ENCODE measurements at regions not wholly inside any gene's neighbourhood (a gene's known extent, or its start where the extent isn't known, plus 50 kb on each side); places are given as distances from the start of the nearest gene placed in this dataset.

DNA sequence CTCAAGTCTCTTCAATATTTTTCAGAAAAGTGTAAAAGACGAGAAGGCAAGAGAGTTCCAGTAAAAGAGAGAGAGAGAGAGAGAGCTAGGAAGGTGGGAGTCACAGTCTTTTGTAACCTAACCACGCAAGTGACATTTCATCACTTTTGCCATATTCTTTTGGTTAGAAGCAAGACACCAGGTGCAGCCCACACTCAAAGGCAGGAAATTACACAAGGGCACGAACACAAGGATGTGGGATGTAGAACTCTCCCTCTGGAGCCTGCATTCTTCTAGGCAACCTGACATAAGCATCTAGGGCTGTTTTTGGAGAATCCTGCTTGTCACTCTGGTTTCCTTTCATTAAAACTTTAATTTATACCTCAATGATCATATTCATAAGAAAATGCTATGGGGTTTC lies 1213.1 kb downstream of the DNAJB9 start:
- DNase-seq = no peak
- Mint-ChIP-seq H3K9me3 (no peaks in the 10 kb centered on the region), H3K27me3 (no peaks in the 10 kb centered on the region), H3K4me1 (no peaks in the 10 kb centered on the region), H3K4me3 (no peak overlapping the region), H3K27ac (no peak overlapping the region), H3K36me3 (ENCODE audit: low read depth) (no peaks in the 10 kb centered on the region)
- intact Hi-C loops (cut with micrococcal nuclease) = no loop called here

DNA sequence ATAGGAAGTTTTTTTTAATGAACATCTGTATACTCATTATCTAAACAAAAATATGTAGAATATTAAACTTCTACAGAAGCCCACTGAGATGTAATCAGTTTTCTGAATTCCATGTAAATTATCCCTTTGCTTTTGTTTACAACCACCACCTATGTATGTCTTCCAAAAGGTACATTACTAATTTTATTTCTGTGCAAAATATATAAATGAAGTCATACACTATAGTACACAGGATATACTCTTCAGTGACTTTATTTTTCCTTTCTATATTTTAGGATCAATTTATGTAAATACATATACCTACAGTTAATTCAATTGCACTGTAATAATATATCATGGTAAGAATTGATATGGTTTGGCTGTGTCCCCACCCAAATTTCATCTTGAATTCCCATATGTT lies 1236.9 kb downstream of the DNAJB9 start:
- DNase-seq = no peak
- H3K4me1 Mint-ChIP-seq = no peaks in the 10 kb centered on the region
- no peaks in the 10 kb centered on the region for H3K36me3 Mint-ChIP-seq (ENCODE audit: low read depth)
- H3K27ac Mint-ChIP-seq = no peak overlapping the region
- H3K9me3 Mint-ChIP-seq = peaks cover 5% of the 10 kb centered on the region
- intact Hi-C loops (cut with micrococcal nuclease) = no loop called here
- H3K4me3 Mint-ChIP-seq = no peak overlapping the region
- no peaks in the 10 kb centered on the region for H3K27me3 Mint-ChIP-seq

DNA sequence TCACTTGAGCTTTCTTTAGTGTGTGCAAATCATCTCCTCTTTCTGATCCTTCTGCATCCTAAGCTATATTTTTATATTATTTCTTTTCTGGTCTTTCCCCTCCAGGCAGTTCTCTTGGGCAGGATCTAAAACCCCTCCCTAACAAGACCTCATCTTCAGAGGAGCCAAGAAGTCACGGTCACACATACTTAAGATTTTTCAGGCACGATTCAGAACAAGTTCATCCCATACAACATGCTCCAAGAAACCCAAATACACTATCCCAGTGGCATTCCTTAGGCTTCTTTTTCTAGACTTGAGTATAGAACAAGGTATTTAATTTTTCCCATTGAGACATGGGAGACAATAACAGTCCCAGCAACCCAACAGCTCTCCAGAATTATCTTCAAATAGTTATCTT lies 1251.5 kb downstream of the DNAJB9 start:
- Mint-ChIP-seq H3K4me1 (no peaks in the 10 kb centered on the region), H3K9me3 (peaks cover 8% of the 10 kb centered on the region), H3K4me3 (no peak overlapping the region), H3K27me3 (no peaks in the 10 kb centered on the region), H3K36me3 (ENCODE audit: low read depth) (no peaks in the 10 kb centered on the region), H3K27ac (no peak overlapping the region)
- DNase-seq = no peak
- intact Hi-C loops (cut with micrococcal nuclease) = no loop called here

DNA sequence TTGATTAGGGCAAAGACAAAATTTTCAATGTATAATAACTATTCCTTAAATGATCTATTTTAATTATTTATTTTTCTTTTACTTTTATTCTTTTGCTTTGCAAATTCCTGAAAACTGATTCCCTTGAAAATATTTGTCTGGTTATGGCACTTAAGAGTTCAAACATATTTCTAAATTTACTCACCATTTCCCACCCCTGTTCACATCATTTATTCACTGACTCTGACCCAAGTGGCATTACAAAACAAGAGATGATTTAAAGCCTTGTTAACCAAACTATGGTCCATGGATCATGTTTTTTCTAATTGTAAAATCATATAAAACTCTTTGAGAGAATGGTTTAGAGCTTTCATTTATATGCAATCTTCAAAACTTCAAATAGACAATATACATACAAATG lies 1256.1 kb upstream of the LRRN3 start:
- intact Hi-C loops (cut with micrococcal nuclease) = no loop called here
- Mint-ChIP-seq H3K27me3 (no peaks in the 10 kb centered on the region), H3K4me3 (no peak overlapping the region), H3K4me1 (no peaks in the 10 kb centered on the region), H3K27ac (no peak overlapping the region), H3K36me3 (ENCODE audit: low read depth) (no peaks in the 10 kb centered on the region), H3K9me3 (no peaks in the 10 kb centered on the region)
- DNase-seq = no peak

DNA sequence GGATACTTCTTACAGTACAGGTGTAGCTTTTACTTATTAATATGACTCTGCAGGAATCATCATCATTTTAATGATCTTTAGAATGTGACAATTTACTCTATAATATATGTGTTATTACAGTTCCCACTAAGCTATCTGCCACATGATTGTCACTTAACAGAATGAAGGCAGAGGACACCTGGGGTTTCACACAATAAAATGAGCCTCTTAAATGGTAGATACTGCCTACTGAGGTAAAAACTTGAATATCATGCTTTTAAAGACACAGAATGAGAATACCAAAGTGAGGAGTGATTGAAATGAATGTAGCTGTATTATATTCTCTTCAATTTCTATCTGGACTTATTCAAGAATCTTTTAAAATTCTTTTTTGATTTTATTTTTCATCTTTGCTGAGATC lies 1255.3 kb upstream of the LRRN3 start:
- H3K4me1 Mint-ChIP-seq = no peaks in the 10 kb centered on the region
- DNase-seq = no peak
- no peaks in the 10 kb centered on the region for H3K9me3 Mint-ChIP-seq
- no peak overlapping the region for H3K27ac Mint-ChIP-seq
- no peaks in the 10 kb centered on the region for H3K27me3 Mint-ChIP-seq
- H3K36me3 Mint-ChIP-seq (ENCODE audit: low read depth) = no peaks in the 10 kb centered on the region
- intact Hi-C loops (cut with micrococcal nuclease) = no loop called here
- H3K4me3 Mint-ChIP-seq = no peak overlapping the region

DNA sequence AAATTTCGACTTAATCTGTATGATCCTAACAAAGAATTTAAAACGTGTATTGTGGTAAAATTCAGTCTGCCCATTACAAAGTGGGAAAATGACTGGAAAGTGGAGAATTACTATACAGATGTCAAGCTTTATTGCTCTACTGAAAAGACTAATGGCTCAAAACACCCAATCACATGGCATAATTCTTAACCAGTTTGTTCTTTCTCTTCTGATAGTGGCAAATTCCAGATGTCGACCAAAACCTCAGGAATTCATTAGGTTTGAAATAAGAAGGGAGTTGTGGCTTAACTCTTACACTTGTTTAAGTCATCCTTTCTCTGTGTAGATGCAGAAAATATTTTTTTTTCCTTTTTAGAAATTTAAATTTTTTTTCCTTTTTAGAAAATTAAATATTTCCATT lies 1254.9 kb upstream of the LRRN3 start:
- no peaks in the 10 kb centered on the region for H3K36me3 Mint-ChIP-seq (ENCODE audit: low read depth)
- intact Hi-C loops (cut with micrococcal nuclease) = no loop called here
- H3K4me1 Mint-ChIP-seq = no peaks in the 10 kb centered on the region

DNA sequence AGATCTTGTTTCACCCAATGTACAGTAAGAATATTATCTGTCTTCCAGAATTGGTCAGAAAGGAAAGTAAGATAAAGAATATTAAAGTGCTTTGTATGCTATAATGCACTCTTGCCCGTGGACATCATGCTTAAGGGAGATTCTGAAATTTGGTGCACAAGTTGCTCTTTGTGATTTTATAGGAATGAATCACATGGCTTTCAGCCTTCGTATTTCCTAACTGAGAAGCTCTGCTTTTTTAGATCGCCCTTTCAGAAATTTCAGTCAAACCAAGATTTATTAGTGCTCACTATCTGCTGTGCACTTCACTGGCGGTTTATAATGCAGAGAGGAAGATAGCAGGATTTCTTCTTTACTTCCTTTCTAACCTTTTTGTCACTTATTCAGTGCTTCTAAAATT lies 1248.5 kb upstream of the LRRN3 start:
- no peak overlapping the region for H3K27ac Mint-ChIP-seq
- intact Hi-C loops (cut with micrococcal nuclease) = loop anchor here (5.0 kb wide), 1 partner anchor 1645 kb away; no protein-coding TSS in a partner anchor
- no peaks in the 10 kb centered on the region for H3K9me3 Mint-ChIP-seq
- H3K27me3 Mint-ChIP-seq = no peaks in the 10 kb centered on the region
- no peaks in the 10 kb centered on the region for H3K4me1 Mint-ChIP-seq
- no peak overlapping the region for H3K4me3 Mint-ChIP-seq
- H3K36me3 Mint-ChIP-seq (ENCODE audit: low read depth) = no peaks in the 10 kb centered on the region
- no peak for DNase-seq

More for the DNA sequence above, 1254.9 kb upstream of the LRRN3 start:
- Mint-ChIP-seq H3K9me3 (no peaks in the 10 kb centered on the region), H3K4me3 (no peak overlapping the region), H3K27me3 (no peaks in the 10 kb centered on the region), H3K27ac (no peak overlapping the region)
- no peak for DNase-seq

DNA sequence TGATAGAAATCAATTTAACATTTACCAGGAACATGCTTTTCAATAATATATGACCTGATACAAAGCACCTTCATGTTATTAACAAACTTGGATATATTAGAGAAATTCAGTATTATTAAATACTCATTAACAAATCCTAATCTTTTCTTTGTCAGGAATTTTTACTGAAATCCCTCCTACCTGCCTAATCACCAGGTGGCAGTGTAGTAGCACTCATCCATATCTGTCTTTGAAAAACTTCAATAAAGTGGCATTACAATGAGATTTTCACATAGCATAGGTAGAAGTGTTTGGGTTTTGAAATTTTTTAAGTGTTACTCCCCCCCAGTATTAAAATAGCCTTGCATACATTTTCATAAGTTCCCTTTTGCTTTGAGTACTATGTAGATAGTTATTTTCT lies 1246.6 kb upstream of the LRRN3 start:
- no peaks in the 10 kb centered on the region for H3K4me1 Mint-ChIP-seq
- H3K9me3 Mint-ChIP-seq = no peaks in the 10 kb centered on the region
- H3K36me3 Mint-ChIP-seq (ENCODE audit: low read depth) = no peaks in the 10 kb centered on the region
- H3K4me3 Mint-ChIP-seq = no peak overlapping the region
- intact Hi-C loops (cut with micrococcal nuclease) = loop anchor here (1.0 to 5.0 kb wide), 2 partner anchors 1643 to 1891 kb away; no protein-coding TSS in a partner anchor
- no peaks in the 10 kb centered on the region for H3K27me3 Mint-ChIP-seq
- no peak overlapping the region for H3K27ac Mint-ChIP-seq
- no peak for DNase-seq

DNA sequence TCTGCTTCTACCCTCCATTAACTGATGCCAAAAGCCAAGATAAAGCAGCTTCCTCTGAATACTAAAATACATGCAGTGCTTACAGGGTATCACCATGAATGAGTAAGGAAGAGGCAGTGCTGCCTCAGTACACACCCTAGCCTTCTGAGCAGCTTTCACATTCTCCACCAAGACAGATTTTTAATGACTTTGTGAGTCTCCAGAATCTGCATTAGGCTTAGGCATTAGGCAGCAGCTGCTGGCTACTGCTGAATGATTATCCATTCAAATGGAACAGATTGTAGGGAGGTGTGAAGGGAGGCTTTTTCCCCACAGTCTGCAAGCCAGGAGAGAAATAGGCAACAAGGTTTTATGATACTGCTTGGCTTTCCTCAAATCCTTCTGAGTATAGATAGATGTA lies 1226.7 kb upstream of the LRRN3 start:
- H3K4me3 Mint-ChIP-seq = no peak overlapping the region
- H3K9me3 Mint-ChIP-seq = peaks cover 4% of the 10 kb centered on the region
- intact Hi-C loops (cut with micrococcal nuclease) = no loop called here
- H3K27me3 Mint-ChIP-seq = no peaks in the 10 kb centered on the region
- H3K27ac Mint-ChIP-seq = no peak overlapping the region
- DNase-seq = no peak
- H3K36me3 Mint-ChIP-seq (ENCODE audit: low read depth) = no peaks in the 10 kb centered on the region
- no peaks in the 10 kb centered on the region for H3K4me1 Mint-ChIP-seq

DNA sequence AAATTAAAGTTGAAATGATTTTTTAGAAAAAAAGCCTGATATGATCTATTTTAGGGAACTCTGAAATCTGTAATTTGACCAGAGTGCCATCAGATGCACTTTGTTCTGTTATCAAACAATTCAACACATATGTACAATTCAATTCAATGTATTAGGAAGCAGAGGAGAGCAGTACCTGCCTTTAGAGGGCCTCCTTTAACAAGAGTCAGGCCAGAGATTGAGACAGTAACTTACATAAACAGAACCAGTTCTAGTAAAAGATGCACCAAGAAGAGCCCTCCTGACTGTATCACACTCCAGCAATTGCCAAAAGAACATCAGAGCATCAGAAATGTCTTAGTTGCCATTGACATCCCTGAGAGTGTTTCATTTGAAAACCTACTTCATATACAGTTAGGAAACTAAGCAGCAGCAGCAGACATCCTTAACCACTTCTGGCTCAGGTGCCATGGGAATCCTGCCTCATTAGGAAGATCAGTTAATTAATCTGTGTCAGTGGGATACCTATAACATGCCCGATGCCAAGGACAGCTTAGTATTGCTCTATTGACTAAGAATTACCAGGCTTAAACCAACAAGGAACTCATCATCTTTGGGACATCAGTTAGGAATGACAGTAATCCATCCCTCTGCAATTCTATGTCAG lies 1222.6 kb upstream of the LRRN3 start:
- no peaks in the 10 kb centered on the region for H3K4me1 Mint-ChIP-seq
- no peak overlapping the region for H3K27ac Mint-ChIP-seq
- no peaks in the 10 kb centered on the region for H3K9me3 Mint-ChIP-seq
- no peaks in the 10 kb centered on the region for H3K36me3 Mint-ChIP-seq (ENCODE audit: low read depth)
- DNase-seq = no peak
- intact Hi-C loops (cut with micrococcal nuclease) = no loop called here
- H3K27me3 Mint-ChIP-seq = no peaks in the 10 kb centered on the region
- H3K4me3 Mint-ChIP-seq = no peak overlapping the region

DNA sequence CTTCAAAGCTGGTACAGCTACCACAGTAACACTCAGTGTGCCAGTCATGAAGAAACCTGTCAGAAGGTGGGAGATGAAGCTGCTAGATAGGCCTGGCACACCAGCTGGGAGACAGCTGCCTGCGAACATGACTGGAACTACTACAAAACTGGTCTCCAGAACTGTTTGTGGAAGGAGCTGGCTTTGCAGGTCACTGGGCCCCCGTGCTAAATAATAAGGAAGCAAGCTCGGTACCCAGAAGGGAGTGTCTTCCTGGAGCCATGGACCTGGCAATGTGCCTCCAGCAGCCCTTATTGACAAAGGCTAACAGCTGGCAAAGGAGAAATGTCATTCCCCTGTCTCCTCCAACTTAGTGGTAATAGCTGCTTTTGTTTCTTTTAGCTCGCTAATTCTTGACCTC lies 1217.6 kb upstream of the LRRN3 start:
- Mint-ChIP-seq H3K9me3 (no peaks in the 10 kb centered on the region), H3K27me3 (no peaks in the 10 kb centered on the region), H3K4me1 (no peaks in the 10 kb centered on the region), H3K27ac (no peak overlapping the region), H3K4me3 (no peak overlapping the region), H3K36me3 (ENCODE audit: low read depth) (no peaks in the 10 kb centered on the region)
- DNase-seq = no peak
- intact Hi-C loops (cut with micrococcal nuclease) = no loop called here

DNA sequence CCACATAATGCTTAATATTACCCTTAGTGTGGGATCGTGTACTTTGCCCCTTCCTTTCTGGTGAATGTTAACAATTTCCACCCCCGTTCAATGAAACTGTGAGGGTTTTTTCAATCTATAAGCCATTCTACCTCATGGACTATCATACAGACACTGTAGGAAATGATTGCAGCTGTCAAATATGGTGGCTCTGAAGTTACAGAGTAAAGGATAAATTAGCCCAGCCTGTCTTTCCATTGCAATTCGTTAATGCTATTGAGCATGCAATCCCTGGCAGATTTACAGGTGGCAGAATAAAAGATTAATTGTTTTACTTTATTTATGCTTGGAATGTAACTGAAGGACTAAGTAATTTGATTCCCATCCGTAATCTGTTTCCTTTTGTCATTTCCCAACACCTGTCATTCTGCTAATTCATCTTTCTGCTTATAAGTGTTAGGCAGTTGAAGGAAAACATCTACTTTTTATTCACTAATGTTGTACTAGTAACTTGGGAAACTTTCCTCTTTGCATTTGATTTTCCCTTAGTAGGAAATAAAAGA lies 1211.6 kb upstream of the LRRN3 start:
- no peak overlapping the region for H3K27ac Mint-ChIP-seq
- no peaks in the 10 kb centered on the region for H3K9me3 Mint-ChIP-seq
- no peaks in the 10 kb centered on the region for H3K4me1 Mint-ChIP-seq
- intact Hi-C loops (cut with micrococcal nuclease) = no loop called here
- no peak for DNase-seq
- H3K27me3 Mint-ChIP-seq = no peaks in the 10 kb centered on the region
- no peaks in the 10 kb centered on the region for H3K36me3 Mint-ChIP-seq (ENCODE audit: low read depth)
- no peak overlapping the region for H3K4me3 Mint-ChIP-seq

DNA sequence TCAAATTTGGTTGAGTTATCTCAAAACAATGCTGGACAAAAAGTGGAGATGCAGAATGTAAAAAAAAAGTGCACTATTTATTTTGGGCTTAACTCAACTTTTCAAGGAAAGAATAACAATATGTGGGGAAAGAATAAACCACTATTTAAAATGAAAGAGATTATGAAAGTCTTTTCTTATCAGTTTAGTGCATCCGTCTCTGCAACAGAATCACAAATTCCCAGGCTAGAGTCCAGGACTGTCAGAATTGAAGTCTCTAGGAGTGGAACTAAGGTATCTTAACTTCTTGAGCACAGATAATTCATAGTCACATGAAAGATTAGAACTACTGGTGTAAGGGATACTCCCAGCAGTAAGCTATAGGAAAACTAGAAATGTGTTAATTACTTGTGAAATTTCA lies 1200.3 kb upstream of the LRRN3 start:
- Mint-ChIP-seq H3K4me1 (no peaks in the 10 kb centered on the region), H3K27ac (no peak overlapping the region), H3K9me3 (no peaks in the 10 kb centered on the region), H3K4me3 (no peak overlapping the region), H3K36me3 (ENCODE audit: low read depth) (no peaks in the 10 kb centered on the region), H3K27me3 (no peaks in the 10 kb centered on the region)
- intact Hi-C loops (cut with micrococcal nuclease) = no loop called here
- no peak for DNase-seq

DNA sequence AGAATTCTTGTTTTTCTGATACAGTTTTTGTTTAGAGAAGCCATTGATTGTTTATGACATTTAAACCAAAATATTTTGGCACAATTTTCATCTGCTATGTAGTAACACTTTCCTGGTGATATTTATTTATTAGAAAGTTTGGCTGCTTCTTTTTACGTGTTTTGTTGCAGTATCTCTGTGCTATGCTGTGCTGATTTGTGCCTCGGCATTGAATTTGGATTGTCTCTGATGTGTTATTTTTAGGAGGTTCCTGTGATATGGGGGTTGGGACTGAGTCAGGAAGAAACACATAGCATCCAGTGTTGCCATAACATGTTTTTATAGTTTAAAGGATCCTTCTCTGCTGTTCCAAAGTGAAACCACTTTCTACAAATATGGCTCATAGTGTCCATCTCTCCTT lies 1197.7 kb upstream of the LRRN3 start:
- Mint-ChIP-seq H3K36me3 (ENCODE audit: low read depth) (no peaks in the 10 kb centered on the region), H3K9me3 (no peaks in the 10 kb centered on the region), H3K4me3 (no peak overlapping the region), H3K27me3 (no peaks in the 10 kb centered on the region), H3K4me1 (no peaks in the 10 kb centered on the region), H3K27ac (no peak overlapping the region)
- no peak for DNase-seq
- intact Hi-C loops (cut with micrococcal nuclease) = no loop called here

DNA sequence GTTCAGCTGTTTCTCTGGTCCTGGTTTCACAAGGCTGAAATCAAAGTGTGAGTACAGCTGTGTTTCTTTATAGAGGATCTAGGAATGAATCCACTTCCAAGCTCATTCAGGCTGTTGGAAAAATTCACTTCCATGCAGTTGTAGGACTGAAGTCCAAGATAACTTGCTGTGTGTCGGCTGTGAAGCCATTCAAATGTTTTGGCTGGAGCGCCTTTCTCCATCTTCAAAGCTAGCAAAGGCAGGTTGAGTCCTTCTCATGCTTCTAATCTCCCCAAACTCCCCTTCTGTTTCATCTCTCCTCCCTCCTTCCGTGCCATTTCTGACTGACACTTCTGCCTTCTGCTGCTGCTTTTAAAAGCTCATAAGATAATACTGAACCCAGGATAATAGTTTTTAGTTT lies 1195.4 kb upstream of the LRRN3 start:
- H3K27me3 Mint-ChIP-seq = no peaks in the 10 kb centered on the region
- H3K4me3 Mint-ChIP-seq = no peak overlapping the region
- H3K9me3 Mint-ChIP-seq = no peaks in the 10 kb centered on the region
- H3K36me3 Mint-ChIP-seq (ENCODE audit: low read depth) = no peaks in the 10 kb centered on the region
- no peaks in the 10 kb centered on the region for H3K4me1 Mint-ChIP-seq
- no peak for DNase-seq
- H3K27ac Mint-ChIP-seq = no peak overlapping the region
- intact Hi-C loops (cut with micrococcal nuclease) = no loop called here

Measured in activated CD4-positive, alpha-beta T cell treated with anti-CD3 and anti-CD28 coated beads, Interleukin-2, amount 10 ng/mL, durations not matched to agents 24 days and 14 days (primary cell).